ENCODE measurements at regions not wholly inside any gene's neighbourhood (a gene's known extent, or its start where the extent isn't known, plus 50 kb on each side); places are given as distances from the start of the nearest gene placed in this dataset.

DNA sequence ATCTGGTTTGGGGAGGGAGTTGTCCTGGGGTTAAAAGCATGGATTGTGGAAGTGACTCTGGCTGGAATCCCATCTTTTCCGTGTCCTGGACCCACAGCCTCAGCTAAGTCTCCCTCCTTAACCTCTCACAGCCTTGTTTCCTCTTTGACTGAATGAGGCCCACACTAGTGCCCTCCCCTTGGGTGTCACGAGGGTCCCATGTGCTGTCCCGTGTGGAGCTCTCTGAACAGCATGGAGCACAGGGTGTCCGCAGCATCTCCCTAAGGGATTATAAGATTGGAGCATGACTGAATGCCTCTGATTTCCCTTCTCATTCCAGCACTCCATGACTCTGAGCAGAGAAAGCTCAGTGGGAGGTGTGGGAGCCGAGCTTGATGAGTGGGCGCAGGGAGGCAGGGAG is 182.5 kb downstream of the TEX29 start:
- DNase-seq, result no peak

DNA sequence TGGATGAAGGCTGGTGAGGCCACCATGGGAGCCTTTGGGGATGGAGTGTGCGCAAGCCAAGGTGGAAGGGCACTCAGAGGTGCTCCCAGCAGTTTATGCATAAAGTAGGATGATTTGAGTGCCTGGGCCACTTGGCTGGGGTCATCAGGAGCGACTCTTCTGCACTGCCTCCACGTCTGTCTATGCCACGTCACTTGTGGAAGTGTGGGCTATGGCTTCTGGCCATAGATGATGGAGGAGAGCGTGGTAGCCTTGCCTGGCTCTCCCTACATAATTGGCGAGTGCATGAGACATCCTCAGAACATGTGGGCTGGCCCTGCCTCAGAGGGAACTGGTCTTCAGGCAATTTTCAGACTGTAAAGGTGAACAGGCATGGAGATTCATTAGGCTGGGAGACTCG is 182.9 kb downstream of the TEX29 start:
- DNase-seq, result no peak

DNA sequence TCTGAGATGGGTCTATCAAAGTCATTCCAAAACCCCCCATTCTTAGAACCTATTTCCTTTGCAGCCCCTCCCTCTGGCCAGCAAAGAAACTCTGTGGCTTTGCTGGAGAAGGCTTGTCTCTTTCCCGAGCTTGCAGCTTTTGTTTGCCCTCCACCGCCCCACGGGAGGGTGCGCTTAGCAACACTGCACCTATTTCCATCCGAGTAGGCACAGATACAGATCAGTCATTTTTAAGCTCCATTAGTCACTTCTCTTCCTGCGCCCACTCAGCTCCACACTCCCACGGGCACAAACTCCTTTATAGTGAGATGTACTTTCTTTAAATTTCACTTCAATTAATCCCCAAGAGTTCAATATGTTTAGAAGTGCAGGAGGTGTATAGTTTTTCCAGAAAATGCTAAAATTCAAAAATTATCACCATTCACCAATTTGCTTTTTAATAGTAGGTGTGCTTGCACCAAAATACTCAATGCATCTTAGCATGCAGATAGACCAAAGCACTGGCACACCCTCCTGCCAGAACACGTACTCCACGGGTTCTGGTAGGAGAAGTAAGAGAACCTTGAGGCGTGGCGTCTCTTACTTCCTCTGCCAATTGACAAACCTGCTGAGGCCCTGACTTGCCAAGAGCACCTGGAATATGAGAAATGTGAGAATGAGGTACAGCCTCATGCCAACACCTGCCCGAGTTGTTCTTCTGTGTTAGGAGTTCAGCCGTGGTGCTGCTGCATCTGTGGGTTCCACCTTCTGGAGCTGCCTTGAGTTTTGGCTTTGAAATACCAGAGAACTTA is 183.7 kb downstream of the TEX29 start:
- no peak for DNase-seq

DNA sequence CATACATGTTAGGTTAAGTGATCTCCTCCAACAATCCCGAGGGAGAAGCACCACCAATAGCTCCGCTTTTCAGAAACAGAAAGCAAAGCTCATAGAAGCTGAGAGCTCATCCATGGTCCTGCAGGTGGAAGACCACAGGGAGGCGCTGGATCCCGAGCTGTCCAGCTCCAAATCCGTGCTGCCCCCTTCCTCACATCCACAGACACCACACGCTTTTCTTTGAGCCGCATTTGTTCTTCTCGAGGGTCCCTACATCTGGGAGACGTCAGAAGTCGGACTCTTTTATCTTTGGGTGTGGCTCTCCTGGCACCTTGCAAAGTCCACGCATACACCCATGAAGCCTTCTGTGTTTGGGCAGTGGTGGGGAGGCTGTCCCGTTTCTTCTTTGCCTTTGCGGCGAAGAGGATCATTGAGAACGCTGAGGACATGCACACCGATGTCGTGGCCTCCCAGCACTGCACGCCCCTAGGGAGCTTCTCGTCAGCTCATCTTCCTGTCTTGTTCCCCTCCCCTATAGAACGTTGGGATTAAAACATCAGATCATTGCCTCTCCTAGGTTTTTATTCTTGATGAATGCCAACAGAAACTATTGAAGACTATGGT is 184.8 kb downstream of the TEX29 start:
- DNase-seq, result no peak

DNA sequence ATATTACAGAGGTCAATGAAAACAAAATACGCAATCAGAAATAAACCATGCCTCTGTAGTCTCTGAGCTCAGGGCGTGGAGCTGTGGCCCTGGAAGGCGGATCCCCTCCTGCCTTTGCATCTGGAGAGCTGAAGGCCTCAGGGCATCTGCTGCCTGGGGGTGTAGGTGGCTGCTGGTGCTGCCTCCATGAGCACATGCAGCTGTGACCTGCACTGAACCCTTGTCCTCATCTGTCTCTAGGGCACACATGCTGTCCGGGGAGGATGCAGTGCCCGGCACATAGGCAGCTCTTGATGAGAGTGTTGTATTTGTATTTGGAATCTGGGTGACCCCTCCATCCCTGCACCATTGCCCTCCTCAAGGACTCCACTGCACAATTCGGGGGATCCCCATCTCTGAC is 185.7 kb downstream of the TEX29 start:
- DNase-seq, result no peak

DNA sequence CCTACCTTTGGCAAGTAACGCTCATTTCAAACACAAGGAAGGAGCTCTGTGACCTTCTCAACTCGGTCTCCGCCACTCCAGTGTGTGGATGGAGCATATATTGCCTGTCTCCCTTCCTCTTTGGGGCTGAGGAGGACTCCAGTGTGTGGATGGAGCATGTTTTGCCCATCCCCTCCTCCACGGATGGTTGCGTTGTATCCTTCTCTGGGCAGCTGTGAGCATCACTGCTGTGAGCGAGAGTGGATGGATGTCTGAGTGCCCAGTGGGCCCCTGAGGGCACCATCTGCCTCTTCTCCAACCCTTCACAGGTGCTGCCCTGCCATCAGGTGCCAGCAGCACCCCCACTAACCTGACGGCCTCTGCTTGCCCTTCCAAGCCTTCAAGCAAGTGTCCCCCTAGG is 186.2 kb downstream of the TEX29 start:
- no peak for DNase-seq

DNA sequence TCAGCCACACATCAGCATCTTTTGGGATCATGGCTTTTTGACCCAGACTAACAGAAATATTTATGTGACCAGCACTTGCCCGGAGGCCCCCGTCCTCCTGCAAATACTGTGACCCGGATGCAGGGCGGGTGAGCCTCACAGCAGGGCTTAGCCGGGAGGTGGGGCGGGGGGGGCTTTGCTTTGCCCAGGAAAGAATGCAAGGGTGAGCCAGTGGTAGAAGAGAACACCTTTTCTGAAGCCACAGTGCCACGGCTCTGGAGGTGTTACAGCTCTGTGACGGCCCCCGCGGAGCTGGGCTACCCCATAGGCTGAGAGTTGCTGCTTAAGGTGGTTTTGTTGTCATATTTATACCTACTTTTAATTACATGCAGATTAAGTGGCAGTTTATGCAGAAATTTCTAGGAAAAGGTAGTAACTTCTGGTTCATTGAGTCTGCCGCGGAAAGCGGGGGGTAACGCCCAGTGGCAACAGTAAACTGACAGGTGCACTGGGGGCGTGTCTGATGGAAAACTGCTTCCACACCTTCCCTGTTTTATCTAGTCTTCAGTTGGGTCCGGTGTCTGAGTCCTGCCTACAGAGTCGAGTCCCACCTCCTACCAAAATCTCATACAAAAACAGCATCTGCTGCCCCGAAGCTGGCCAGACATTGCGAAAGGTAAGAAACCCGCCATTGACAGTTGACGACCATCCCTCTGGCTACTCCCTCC is 187.9 kb downstream of the TEX29 start:
- DNase-seq, result no peak

DNA sequence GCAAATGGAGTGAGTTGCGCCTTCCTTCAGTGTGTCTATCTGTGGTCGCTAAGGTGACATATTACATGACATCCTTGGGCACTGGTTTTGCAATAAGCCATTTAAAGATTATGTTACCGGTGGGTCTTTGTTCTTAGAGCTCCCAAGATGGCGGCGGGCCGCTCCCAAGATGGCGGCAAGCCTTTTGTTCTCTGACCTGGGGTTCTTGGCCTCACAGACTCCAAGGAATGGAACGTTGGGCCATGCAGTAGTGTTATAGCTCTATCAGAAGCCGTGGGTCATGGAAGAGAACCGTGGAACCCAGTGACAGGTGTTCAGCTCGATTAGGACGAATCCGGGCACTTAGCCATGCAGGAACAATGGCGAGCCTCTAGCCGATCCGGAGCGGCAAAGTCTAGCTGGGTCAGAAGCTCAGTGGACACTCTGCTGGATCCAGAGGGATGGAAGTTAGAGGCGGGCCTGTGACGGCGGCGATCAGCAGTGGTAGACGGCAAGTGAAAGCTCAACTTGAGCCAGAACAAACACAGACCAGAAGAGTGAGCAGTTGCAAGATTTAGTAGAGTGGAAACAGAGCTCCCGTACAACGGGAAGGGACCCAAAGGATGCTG is 188.6 kb downstream of the TEX29 start:
- no peak for DNase-seq

DNA sequence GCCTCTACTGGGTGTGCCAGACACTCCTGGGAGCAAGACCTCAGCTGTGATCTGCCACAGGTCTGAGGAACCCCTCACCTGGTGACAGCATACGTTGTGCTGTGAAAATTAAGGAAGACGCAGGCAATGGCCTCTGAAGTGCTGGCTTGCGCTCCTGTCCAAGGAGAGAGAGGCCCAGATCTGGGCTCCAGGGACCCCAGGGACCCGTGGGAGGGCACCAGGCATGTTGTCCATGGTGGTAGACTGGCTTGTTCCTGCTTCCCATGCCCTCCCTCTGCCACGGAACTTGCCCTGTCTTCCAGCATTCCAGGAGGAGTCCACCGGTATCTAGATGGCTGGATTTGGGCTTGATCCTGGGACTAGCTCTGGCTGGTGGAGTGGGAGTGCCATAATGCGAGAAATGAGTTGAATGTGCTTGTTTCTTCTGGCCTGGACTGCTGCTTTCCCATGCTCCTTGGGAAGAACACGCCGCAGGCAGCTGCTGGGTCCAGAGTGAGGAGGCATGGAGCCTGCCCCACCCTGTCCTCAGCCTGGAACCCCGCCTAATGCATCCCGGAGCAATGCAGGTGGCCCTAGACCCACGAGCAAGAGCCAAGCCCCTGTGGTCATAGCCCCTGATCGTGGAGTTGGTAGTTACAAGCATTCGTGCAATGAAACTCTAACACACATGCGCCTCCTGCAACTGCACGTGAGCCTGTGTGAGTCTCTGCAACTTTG is 190.2 kb downstream of the TEX29 start:
- DNase-seq, result no peak

DNA sequence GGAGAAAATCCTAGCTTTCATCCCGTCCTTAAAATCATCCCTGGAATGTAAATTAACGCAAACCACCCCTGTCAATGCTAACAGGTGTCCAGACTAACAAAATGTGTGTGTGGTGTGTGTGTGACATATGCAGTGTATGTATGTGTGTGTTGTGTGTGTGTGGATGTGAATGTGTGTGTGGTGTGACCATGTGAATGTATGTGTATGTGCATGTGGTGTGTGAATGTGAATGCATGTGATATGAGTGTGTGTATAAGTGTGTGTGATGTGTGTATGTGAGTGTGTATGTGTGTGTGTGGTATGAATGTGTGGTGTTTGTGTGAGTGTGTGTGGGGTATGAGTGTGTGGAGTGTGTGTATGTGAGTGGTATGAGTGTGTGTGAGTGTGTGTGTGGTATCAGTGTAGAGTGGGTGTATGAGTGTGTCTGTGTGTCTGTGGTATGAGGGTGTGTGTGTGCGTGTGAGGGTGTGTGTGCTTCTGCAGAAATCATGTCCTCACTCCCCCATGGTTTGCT is 190.8 kb downstream of the TEX29 start:
- no peak for DNase-seq

DNA sequence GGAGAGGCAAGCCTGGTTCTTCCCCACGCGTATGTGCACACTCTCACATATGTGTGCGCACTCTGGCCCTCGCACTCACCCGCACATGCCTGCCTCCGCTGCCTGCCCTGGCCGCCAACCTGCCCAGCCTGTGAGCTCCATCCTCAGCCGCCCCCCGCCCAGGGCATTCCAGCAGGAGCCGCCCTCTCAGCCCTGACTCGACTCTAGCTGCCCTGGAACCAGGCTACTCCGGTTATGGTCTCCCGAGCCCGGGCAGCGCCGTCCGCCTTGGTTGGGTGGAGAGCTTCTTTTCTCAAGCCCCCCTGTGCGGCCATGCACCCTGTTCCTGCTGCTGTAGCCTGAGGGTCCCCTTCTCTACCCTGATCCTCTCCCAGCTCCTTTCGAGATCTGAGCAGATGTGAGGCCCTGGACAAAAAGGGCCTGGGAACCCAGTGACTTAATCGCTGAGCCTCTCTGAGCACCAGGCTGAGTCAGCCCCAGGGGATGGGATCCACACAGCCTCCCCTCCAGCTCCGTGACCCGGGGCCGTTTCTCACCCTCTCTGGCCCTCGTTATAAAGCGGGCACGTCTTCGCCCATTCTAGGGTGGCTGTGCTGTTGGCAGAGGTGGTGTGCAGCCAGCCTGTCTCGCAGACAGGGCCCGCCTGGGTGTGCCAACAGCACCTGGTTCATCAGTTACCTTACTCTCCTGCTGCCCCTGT is 191.5 kb downstream of the TEX29 start:
- DNase-seq, result no peak

DNA sequence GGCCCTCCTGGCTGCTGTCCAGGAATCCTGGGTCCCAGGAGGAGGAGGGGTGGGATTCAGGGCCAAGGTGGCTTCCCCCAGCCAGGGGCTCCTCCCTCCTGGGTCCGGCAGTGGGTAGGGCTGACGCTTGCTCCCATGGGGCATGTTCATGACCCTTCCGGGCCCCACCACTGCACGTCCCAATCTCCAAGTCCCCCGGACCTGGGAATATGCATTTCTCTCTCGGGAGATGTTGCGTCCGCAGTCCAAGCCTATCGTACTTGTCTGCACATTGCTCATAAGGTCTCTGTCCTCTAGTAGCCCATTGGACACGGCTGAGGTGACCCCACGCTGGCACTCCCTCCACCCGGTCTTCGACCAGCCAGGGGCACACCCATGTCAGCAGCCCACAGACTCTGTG is 192.3 kb downstream of the TEX29 start:
- DNase-seq, result no peak

DNA sequence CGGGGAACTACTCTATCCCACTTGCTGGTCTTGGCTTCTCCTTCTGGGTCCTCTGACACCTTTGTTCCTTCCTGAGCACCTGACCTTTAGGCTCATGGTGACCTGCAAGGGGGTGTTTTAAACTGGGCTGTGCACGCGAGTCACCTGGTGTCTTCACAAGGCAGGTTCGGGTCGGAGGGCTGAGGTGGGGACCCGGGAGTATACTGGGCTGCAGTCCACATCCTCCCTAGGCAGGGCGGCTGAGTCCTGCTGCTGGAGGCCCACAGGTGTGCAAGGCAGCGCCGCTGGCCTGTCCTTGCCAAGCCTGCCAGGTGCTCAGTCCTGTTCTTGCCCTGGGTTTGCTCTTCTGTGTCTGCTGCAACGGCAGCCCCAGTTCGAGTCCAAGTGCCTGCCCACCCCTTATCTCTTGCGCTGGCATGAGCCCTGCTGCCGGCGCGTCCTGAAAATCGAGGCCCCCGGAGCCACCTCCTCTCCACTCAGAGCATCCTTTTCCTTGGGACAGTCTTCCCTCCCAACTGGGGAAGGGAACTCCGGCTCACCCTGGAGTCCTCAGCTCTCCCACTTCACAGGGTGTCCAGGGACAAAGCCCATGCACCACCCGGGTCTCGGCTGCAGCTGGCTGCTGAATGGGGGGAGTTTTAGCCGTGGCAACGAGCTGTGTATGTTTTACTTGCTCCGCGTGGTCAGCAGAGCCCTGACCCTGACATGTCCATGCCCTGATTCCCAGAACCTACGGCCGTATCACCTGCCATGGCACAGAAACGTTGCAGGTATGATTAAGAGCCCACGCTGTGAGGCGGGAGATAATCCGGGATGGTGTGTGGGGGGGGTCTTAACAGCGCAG is 193.5 kb downstream of the TEX29 start:
- no peak for DNase-seq

DNA sequence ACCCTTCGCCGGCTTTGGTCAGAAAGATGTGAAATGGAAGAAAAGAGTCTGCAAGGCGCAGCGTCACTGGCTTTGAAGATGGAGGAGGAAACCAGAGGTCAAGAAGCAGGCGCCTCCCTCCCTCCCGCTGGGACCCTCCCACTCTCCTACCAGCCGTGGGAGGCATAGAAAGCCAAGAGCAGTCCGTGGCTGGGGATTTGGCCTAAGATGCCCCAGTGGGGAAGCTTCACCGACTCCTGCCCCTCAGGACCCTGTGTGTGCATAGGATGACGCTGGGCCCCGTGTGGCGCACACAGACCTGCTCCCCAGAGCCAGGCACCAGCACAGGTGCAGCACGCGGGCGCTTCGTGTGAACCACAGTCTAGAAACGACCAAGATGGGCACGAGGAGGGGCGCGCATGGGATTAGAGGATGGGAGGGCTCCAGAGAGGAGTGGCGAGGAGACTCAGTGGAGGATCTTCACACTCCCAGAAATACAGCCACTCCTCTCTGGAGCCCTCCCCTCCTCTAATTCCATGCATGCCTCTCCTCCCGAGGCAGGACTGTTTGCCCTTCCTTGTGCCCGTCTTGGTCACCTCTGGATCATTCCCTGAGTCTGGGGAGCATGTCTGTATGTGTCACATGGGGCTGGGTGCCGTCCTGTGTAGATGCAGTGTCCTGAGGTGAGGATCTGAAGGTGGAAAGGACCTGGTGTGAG is 194.3 kb downstream of the TEX29 start:
- no peak for DNase-seq

DNA sequence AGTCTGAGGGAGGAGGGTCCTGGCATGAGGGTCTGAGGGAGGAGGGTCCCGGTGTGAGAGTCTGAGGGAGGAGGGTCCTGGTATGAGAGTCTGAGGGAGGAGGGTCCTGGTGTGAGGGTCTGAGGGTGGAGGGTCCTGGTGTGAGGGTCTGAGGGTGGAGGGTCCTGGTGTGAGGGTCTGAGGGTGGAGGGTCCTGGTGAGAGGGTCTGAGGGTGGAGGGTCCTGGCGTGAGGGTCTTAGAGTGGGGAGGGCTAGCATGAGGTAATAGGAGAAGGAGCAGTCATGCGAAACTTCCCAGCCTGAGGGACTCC is 194.8 kb downstream of the TEX29 start:
- DNase-seq, result no peak

DNA sequence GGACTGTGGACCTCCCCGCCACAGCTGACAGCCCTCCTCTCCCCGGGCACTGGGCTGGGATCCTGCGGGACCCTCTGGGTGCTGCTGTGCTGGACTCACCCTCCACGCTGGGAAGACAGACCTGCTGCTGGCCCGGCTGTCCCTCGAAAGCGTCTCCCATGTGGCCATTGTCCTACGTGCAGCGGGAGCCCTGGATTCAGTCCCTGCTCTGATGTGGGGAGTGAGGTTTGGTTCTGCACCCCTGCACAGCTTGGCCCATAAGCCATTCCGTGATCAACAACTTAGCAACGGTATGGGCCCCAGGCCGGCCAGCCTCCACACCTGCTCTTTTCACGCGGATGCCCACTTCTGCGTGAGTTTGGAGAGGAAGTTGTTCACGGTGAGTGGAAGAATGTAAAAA is 195.2 kb downstream of the TEX29 start:
- no peak for DNase-seq

DNA sequence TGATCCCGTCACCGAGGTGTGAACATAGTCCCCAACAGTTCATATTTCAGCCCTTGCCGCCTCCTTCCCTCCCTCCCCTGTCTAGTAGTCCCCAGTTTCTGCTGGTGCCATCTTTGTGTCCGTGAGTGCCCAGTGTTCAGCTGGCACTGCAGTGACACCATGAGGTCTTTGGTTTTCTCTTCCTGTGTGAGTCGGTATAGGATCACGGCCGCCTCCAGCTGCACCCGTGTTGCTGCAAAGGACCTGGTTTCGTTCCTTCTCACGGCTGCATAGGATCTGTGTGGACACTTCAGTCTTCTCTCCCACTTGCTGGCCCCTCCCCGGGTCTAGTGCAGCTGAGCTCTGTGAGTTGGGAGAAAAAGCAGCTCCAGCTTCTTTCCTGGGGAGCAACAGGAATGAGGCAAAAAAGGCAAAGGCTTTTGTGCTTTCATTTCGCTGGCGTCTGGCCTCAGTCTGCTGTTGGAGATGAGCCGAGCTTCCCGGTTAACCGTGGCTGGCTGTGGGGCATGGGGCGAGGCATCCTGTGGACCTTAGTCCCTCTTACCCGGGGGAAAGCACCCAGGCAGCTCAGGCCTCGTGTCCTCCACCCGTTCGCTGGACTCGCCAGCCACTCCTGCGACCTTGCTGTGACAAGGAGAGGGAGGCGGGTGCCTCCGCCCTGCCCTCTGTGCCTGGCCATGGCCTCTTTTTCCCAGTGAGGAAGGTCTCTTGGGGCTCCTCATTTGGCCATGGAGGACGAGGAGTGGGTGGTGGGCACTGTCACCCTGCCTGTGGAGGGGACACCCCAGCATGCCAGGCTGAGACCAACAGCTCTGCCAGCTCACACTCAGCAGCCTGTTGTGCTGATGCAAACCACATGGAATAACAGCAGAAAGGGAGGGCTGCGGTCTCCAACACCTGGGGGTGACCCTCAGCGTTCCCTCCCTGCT is 196.5 kb downstream of the TEX29 start:
- no peak for DNase-seq

DNA sequence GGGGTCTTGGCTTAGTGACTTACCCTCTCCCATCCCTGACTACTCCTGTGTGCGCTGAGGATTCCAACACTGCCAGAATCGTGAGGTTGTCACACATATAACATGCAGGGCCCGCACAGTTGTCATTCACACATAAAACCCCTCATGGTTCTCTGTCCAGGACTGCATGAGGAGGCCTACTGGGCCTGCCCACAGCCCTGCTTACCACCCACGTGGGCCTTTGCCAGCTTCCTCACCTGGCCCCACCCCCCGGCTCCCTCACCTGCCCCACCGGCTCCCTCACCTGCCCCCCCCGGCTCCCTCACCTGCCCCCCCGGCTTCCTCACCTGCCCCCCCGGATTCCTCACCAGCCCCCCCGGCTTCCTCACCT is 197.2 kb downstream of the TEX29 start:
- no peak for DNase-seq

DNA sequence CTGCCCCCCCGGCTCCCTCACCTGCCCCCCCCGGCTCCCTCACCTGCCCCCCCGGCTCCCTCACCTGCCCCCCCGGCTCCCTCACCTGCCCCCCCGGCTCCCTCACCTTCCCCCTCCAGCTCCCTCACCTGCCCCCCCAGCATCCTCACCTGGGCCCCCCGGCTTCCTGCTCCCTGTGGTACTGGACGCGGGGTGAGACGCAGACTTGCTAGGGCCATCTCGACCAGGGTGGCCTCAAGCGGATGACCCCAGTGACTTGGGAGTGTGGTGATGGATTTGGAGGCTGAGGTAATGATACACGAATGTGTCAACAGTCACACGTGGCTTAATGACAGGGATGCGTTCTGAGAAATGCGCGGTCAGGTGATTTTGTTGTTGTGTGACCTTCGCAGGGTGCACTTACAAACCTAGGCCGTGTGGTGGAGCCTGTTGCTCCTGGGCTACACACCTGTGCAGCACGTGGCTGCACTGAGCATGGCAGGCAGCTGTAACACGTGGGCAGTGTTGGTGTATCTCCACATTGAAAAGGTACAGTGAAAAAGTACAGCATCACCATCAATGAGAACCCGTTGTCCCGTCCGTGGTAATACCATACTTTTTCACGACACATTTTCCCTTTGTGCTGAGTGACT is 197.8 kb downstream of the TEX29 start:
- DNase-seq, result no peak

Measured in Kasumi-1 (cell line).